Endothelial cell of umbilical vein (primary cell): ENCODE measurements at regions not wholly inside any gene's neighbourhood (a gene's known extent, or its start where the extent isn't known, plus 50 kb on each side); places are given as distances from the start of the nearest gene placed in this dataset.

Experiments used
- BruUV-seq: library from RNA; stranded (reverse); fragments of 400-500 nt; replicated peaks from 2 replicates; lab custom pipeline; 2021; lab: Mats Ljungman, UMichigan
- CTCF ChIA-PET: fragments of 300-600, 350-600 bp; sonication (Branson Sonifier 250); formaldehyde crosslinking; loops from one replicate; lab custom pipeline; 2021; ENCODE audit warnings: antibody characterized with exemption, inconsistent platforms; lab: Charles Lee
- POLR2A ChIA-PET: fragments of 300-600, 350-600 bp; sonication (Branson Sonifier 250); formaldehyde crosslinking; loops from one replicate; lab custom pipeline; 2021; ENCODE audit warnings: antibody characterized with exemption, inconsistent platforms; lab: Charles Lee
- DNase-seq: peaks from one replicate; pipeline ENCODE4 v3.0.0-alpha.2; 2011; ENCODE audit warnings: low read depth, low spot score
- FAIRE-seq: peaks from 2 replicates; lab custom pipeline; 2011; peaks lifted over from hg19 to GRCh38; lab: Jason Lieb, UNC
- H2AFZ ChIP-seq: 2 replicates; pipeline ENCODE4 v1.6.0; 2012; ENCODE audit warnings: low read depth, low read length, control low read depth, inconsistent platforms
- H3K27ac ChIP-seq: 2 replicates; pipeline ENCODE4 v1.5.1; 2011; ENCODE audit warnings: low read depth, mild to moderate bottlenecking, control low read depth, low read length, moderate library complexity; ENCODE audit not compliant: insufficient read depth
- H3K27me3 ChIP-seq, 2 experiments: 2 replicates each; pipeline versions ENCODE4 v1.6.0 to v1.6.1; 2011; ENCODE audit warnings: low read length in 2 of 2, mixed read lengths in 1 of 2; ENCODE audit not compliant: control insufficient read depth in 2 of 2, insufficient read depth in 2 of 2
- H3K36me3 ChIP-seq, 2 experiments: 2 replicates in 1 of 2; 3 replicates in 1 of 2; pipeline ENCODE4 v1.5.1; 2011; ENCODE audit warnings: low read length in 2 of 2, mild to moderate bottlenecking in 1 of 2, moderate library complexity in 1 of 2; ENCODE audit not compliant: control insufficient read depth in 2 of 2, insufficient read depth in 2 of 2; ENCODE audit errors: extremely low read depth in 1 of 2
- H3K4me1 ChIP-seq: 3 replicates; pipeline ENCODE4 v1.5.1; 2011; ENCODE audit warnings: mild to moderate bottlenecking, low read length; ENCODE audit not compliant: control insufficient read depth, insufficient read depth; ENCODE audit errors: extremely low read depth
- H3K4me2 ChIP-seq: 2 replicates; pipeline ENCODE4 v1.6.1; 2011; ENCODE audit warnings: low read length, control low read depth, mixed read lengths; ENCODE audit not compliant: insufficient read depth
- H3K4me3 ChIP-seq, 3 experiments: fragments of 200-600 bp in 1 of 3; sonication (generic), shearing (Covaris generic) in 1 of 3; replicated peaks in 1 of 3; 2 replicates each; pipeline ENCODE4 v1.5.1; 2011 to 2016; ENCODE audit warnings: control low read depth in 3 of 3, low read length in 3 of 3, mild to moderate bottlenecking in 2 of 3, inconsistent platforms in 1 of 3, low read depth in 1 of 3, moderate library complexity in 1 of 3; ENCODE audit not compliant: insufficient read depth in 1 of 3
- H3K79me2 ChIP-seq: 2 replicates; pipeline ENCODE4 v1.6.0; 2012; ENCODE audit warnings: low read length, inconsistent platforms; ENCODE audit not compliant: control insufficient read depth, insufficient read depth
- H3K9ac ChIP-seq: replicated peaks from 2 replicates; pipeline ENCODE3; 2011; ENCODE audit warnings: low read length, control low read depth; ENCODE audit not compliant: insufficient read depth; ENCODE audit errors: extremely low read depth
- H3K9me1 ChIP-seq: replicated peaks from 3 replicates; pipeline ENCODE4 v1.6.0; 2011; ENCODE audit warnings: mild to moderate bottlenecking, low read length; ENCODE audit not compliant: control insufficient read depth, insufficient read depth; ENCODE audit errors: extremely low read depth
- H3K9me3 ChIP-seq: replicated peaks from 2 replicates; pipeline ENCODE4 v1.5.1; 2012; ENCODE audit warnings: low read length, inconsistent platforms; ENCODE audit not compliant: control insufficient read depth, insufficient read depth
- H4K20me1 ChIP-seq: replicated peaks from 2 replicates; pipeline ENCODE3; 2011; ENCODE audit warnings: mild to moderate bottlenecking, low read length; ENCODE audit not compliant: control insufficient read depth, insufficient read depth; ENCODE audit errors: extremely low read depth
- CTCF ChIP-seq, 2 donors: IDR thresholded peaks; 1 replicate in 1 of 2; 2 replicates in 1 of 2; pipeline ENCODE4 v1.5.1; 2011; ENCODE audit warnings: low read length in 2 of 2, mild to moderate bottlenecking in 2 of 2, moderate library complexity in 2 of 2, control low read depth in 1 of 2, inconsistent platforms in 1 of 2, low read depth in 1 of 2; ENCODE audit not compliant: insufficient read depth in 1 of 2; ENCODE audit errors: extremely low read depth in 1 of 2
- EZH2 ChIP-seq: IDR thresholded peaks from 2 replicates; pipeline ENCODE4 v1.6.1; 2012; ENCODE audit warnings: borderline replicate concordance, low read depth, mild to moderate bottlenecking, moderate library complexity, low read length, inconsistent platforms; ENCODE audit not compliant: severe bottlenecking
- FOS ChIP-seq: IDR thresholded peaks from 2 replicates; pipeline ENCODE4 v1.6.1; 2011; ENCODE audit warnings: mild to moderate bottlenecking, low read length, moderate library complexity, borderline replicate concordance; ENCODE audit not compliant: insufficient read depth
- GATA2 ChIP-seq: IDR thresholded peaks from 2 replicates; pipeline ENCODE4 v1.7.0; 2011; ENCODE audit warnings: low read depth, mild to moderate bottlenecking, moderate library complexity, mixed read lengths, low read length; ENCODE audit not compliant: insufficient read length, insufficient read depth
- JUN ChIP-seq: IDR thresholded peaks from 2 replicates; pipeline ENCODE4 v1.6.1; 2011; ENCODE audit warnings: borderline replicate concordance, low read depth; ENCODE audit not compliant: insufficient read length, insufficient read depth
- MAX ChIP-seq: IDR thresholded peaks from 2 replicates; pipeline ENCODE4 v1.6.1; 2011; ENCODE audit not compliant: insufficient read depth, insufficient read length
- MYC ChIP-seq: IDR thresholded peaks from one replicate; pipeline ENCODE4 v1.6.1; 2011; ENCODE audit warnings: mild to moderate bottlenecking, low read depth, low read length
- POLR2A ChIP-seq: IDR thresholded peaks from 2 replicates; pipeline ENCODE4 v1.6.1; 2012; ENCODE audit warnings: low read depth, mild to moderate bottlenecking, control low read depth, low read length
- POLR2AphosphoS5 ChIP-seq: IDR thresholded peaks from 2 replicates; pipeline ENCODE4 v1.6.1; 2012; ENCODE audit warnings: low read depth, mild to moderate bottlenecking, control low read depth, low read length, moderate library complexity; ENCODE audit not compliant: insufficient read depth
- dilution Hi-C: fragments of 300-500 bp; cut with MboI; formaldehyde crosslinking; loops from one replicate; pipeline ENCODE4 v1.15.0; 2019; ENCODE audit warnings: low sequenced_read_pairs; ENCODE audit not compliant: extremely low pct_ligation_motif_present
- intact Hi-C: fragments of 100-400 bp; cut with micrococcal nuclease; formaldehyde crosslinking; loops from one replicate; pipeline ENCODE4 v1.10.0; 2022

GRCh38 chr9:95788521-95788991 is 86.9 kb upstream of the ERCC6L2 start:
- CTCF ChIA-PET: no interaction called here
- Histone ChIP-seq H3K79me2 (no peaks in the 10 kb centered on the region), H3K4me2 (no peak overlapping the region), H3K9ac (no peak overlapping the region), H3K27me3 (no peaks in the 10 kb centered on the region), H3K27ac (no peak overlapping the region), H2AFZ (no peak overlapping the region), H3K9me1 (no peaks in the 10 kb centered on the region), H3K4me3 (no peak overlapping the region), H4K20me1 (no peaks in the 10 kb centered on the region), H3K9me3 (no peaks in the 10 kb centered on the region), H3K4me1 (peaks cover 6% of the 10 kb centered on the region), H3K36me3 (no peaks in the 10 kb centered on the region)
- dilution Hi-C loops (no loop called here), intact Hi-C loops (no loop called here)
- POLR2A ChIA-PET: no interaction called here
- no TSS peak for BruUV-seq
- DNase-seq (no peak), FAIRE-seq (no peak)
- TF ChIP-seq CTCF (IDR thresholded peaks at IDR 0.05; ENCODE audit: extremely low read depth in 1 of 2, insufficient read depth in 1 of 2, low read depth in 1 of 2, low read length in 2 of 2) (no peak), POLR2A (no peak), POLR2AphosphoS5 (no peak), GATA2 (no peak), MAX (no peak), MYC (no peak), JUN (no peak), FOS (no peak), EZH2 (no peak)
